Lung (tissue), 11 donors: ENCODE measurements at regions not wholly inside any gene's neighbourhood (a gene's known extent, or its start where the extent isn't known, plus 50 kb on each side); places are given as distances from the start of the nearest gene placed in this dataset.

Experiments used
- ATAC-seq: fragments of 200-7000 bp; cut with Tn5 transposase; one replicate; pipeline ENCODE4 v1.9.1; 2020; ENCODE audit warnings: moderate number of reproducible peaks; ENCODE audit not compliant: insufficient read depth, low FRiP score
- DNase-seq, 3 donors: peaks; one replicate each; pipeline ENCODE4 v3.0.0-alpha.2; 2013 to 2017
- H3K27ac ChIP-seq, 2 donors: one replicate each; pipeline ENCODE4 v1.5.1; 2013; ENCODE audit warnings: mild to moderate bottlenecking in 2 of 2, moderate library complexity in 2 of 2, control low read depth in 1 of 2, inconsistent platforms in 1 of 2, low read depth in 1 of 2, low read length in 1 of 2
- H3K27me3 ChIP-seq, 3 donors: one replicate each; pipeline ENCODE4 v1.5.1; 2013; ENCODE audit warnings: low read length in 2 of 3; ENCODE audit not compliant: control insufficient read depth in 3 of 3, insufficient read depth in 3 of 3
- H3K36me3 ChIP-seq, 4 donors: one replicate each; pipeline ENCODE4 v1.5.1; 2013; ENCODE audit warnings: low read length in 4 of 4, mild to moderate bottlenecking in 1 of 4, moderate library complexity in 1 of 4; ENCODE audit not compliant: control insufficient read depth in 4 of 4, insufficient read depth in 4 of 4
- H3K4me1 ChIP-seq, 5 donors: one replicate each; pipeline ENCODE4 v1.5.1; 2013; ENCODE audit warnings: low read length in 5 of 5, mild to moderate bottlenecking in 2 of 5, moderate library complexity in 1 of 5; ENCODE audit not compliant: control insufficient read depth in 5 of 5, insufficient read depth in 5 of 5
- H3K4me3 ChIP-seq: one replicate; pipeline ENCODE4 v1.5.1; 2013; ENCODE audit warnings: mild to moderate bottlenecking, control low read depth, moderate library complexity
- H3K9ac ChIP-seq, 2 donors: one replicate each; pipeline ENCODE4 v1.5.1; 2013; ENCODE audit warnings: low read length in 2 of 2, control low read depth in 1 of 2; ENCODE audit not compliant: insufficient read depth in 1 of 2
- H3K9me3 ChIP-seq, 4 donors: one replicate each; pipeline ENCODE4 v1.5.1; 2013; ENCODE audit warnings: low read length in 3 of 4, mild to moderate bottlenecking in 1 of 4, moderate library complexity in 1 of 4; ENCODE audit not compliant: control insufficient read depth in 4 of 4, insufficient read depth in 3 of 4
- WGBS, 2 donors: extraction: QIAGEN DNeasy Blood & Tissue Kit; methylation state at CpG; one replicate each; pipeline ENCODE4 v1.1.7; 2013; 5-methylcytosine and 5-hydroxymethylcytosine counted together
- TF ChIP-seq, protein P1 (sequence below): IDR thresholded peaks from 2 replicates; pipeline ENCODE4 v1.5.1; 2012; ENCODE audit warnings: mild to moderate bottlenecking; ENCODE audit errors: control extremely low read depth, extremely low read depth
- donor health status: control.
- donor health status: control.
- donor health status: Bipolar disorder and iron deficiency.
- donor health status: healthy.
- donor health status: DM: yes; HTN: yes; CAD: no.

GRCh38 chr2:146950911-146951310, 893.9 kb upstream of the ACVR2A start:
- Histone ChIP-seq H3K27me3 (no peaks in the 10 kb centered on the region), H3K4me1 (peaks cover 0 to 12% (median 0%) of the 10 kb centered on the region in 5 donors), H3K27ac (no peak overlapping the region), H3K4me3 (no peak overlapping the region), H3K9ac (no peak overlapping the region), H3K36me3 (no peaks in the 10 kb centered on the region), H3K9me3 (peaks cover 0 to 1% (median 0%) of the 10 kb centered on the region in 4 donors)
- TF ChIP-seq, protein P1, sequence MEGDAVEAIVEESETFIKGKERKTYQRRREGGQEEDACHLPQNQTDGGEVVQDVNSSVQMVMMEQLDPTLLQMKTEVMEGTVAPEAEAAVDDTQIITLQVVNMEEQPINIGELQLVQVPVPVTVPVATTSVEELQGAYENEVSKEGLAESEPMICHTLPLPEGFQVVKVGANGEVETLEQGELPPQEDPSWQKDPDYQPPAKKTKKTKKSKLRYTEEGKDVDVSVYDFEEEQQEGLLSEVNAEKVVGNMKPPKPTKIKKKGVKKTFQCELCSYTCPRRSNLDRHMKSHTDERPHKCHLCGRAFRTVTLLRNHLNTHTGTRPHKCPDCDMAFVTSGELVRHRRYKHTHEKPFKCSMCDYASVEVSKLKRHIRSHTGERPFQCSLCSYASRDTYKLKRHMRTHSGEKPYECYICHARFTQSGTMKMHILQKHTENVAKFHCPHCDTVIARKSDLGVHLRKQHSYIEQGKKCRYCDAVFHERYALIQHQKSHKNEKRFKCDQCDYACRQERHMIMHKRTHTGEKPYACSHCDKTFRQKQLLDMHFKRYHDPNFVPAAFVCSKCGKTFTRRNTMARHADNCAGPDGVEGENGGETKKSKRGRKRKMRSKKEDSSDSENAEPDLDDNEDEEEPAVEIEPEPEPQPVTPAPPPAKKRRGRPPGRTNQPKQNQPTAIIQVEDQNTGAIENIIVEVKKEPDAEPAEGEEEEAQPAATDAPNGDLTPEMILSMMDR = no peak
- DNase-seq (no peak), ATAC-seq (no peak)
- 91 to 93% methylated on average over 4 of the region's 4 CpGs for WGBS, 2 donors

DNA sequence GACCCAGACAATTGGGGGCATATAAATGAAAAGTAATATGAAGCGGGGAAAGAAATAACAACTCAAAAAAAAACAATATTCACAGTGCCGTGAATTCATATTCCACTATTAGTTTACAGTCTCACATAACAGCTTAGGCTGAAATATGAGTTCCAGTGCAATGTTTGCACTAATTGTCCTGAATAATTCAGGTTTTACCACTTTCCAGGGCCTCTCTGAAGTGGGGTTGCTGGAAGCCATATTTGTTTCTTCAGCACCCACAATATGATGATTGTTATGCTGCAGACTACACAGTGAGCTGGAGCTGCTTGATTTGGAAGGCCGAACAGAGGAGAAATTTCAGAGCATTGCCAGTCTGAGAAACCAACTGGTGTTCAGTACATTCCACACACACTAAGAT, 894.5 kb upstream of the ACVR2A start:
- Histone ChIP-seq H3K27ac (no peak overlapping the region), H3K36me3 (no peaks in the 10 kb centered on the region), H3K27me3 (no peaks in the 10 kb centered on the region), H3K4me3 (no peak overlapping the region), H3K9me3 (peaks cover 0 to 1% (median 0%) of the 10 kb centered on the region in 4 donors), H3K4me1 (peaks cover 0 to 12% (median 0%) of the 10 kb centered on the region in 5 donors), H3K9ac (no peak overlapping the region)
- TF ChIP-seq, protein P1 = no peak
- DNase-seq = peak; percentile 20 to 77 (median 59)
- WGBS, 2 donors = 79 to 86% methylated on average over 3 of the region's 3 CpGs
- no peak for ATAC-seq

- ATAC-seq (no peak), DNase-seq (no peak)
- no peak overlapping the region for H3K9ac ChIP-seq
- TF ChIP-seq, protein P1 = no peak
- no peaks in the 10 kb centered on the region for H3K36me3 ChIP-seq
- peaks cover 0 to 12% (median 0%) of the 10 kb centered on the region in 5 donors for H3K4me1 ChIP-seq
- WGBS, 2 donors = 85 to 87% methylated on average over 2 of the region's 2 CpGs
- H3K27me3 ChIP-seq = no peaks in the 10 kb centered on the region
- no peak overlapping the region for H3K4me3 ChIP-seq
- peaks cover 0 to 1% (median 0%) of the 10 kb centered on the region in 4 donors for H3K9me3 ChIP-seq
- no peak overlapping the region for H3K27ac ChIP-seq
These were observed 895.4 kb upstream of the ACVR2A start for GRCh38 chr2:146949400-146949799.

DNA sequence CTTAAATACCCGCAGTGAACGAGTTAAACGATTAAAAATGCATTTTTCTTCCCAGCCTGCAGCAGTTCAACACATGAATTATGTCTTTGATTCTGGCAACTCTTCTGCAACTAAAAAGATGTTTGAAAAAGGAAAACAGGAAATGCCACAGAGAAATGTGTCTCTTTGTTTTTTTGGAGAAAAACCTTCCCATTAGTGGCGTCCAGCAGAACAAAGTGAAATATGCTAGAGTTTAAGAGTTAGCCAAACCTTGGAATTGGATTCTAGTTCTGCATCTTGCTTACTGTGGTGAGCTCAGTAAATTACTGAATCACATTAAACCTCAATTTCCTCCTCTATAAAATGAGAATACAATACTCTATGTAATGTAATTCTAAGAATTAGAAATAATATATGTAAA, 900.2 kb upstream of the ACVR2A start:
- Histone ChIP-seq H3K27me3 (no peaks in the 10 kb centered on the region), H3K36me3 (no peaks in the 10 kb centered on the region), H3K9me3 (peaks cover 0 to 1% (median 0%) of the 10 kb centered on the region in 4 donors), H3K4me1 (peaks cover 0 to 12% (median 2%) of the 10 kb centered on the region in 5 donors), H3K27ac (no peak overlapping the region), H3K9ac (no peak overlapping the region), H3K4me3 (no peak overlapping the region)
- WGBS, 2 donors = 58 to 73% methylated on average over 4 of the region's 4 CpGs
- TF ChIP-seq, protein P1 = no peak
- ATAC-seq (no peak), DNase-seq (peak in 1 of 3 donors; percentile 33)
